ENCODE measurements at regions not wholly inside any gene's neighbourhood (a gene's known extent, or its start where the extent isn't known, plus 50 kb on each side); places are given as distances from the start of the nearest gene placed in this dataset.

DNA sequence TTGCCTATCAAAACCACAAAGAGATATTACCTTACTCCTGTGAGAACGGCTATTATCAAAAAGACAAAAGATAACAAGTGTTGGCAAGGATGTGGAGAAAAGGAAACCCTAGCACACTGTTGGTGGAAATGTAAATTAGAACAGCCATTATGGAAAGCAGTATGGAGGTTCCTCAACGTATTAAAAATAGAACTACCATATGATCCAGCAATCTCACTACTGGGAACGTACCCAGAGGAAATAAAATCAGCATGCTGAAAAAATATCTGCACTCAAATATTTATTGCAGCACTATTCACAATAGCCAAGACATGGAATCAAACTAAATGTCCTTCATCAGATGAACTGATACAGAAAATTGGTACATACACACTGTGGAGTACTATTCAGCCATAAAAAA, 149.4 kb upstream of the MLN start:
- in situ Hi-C loops (cut with MboI; ENCODE audit: low pct_unique_long_range_greater_than_20kb, low sequenced_read_pairs) = no loop called here
- no peak for DNase-seq

DNA sequence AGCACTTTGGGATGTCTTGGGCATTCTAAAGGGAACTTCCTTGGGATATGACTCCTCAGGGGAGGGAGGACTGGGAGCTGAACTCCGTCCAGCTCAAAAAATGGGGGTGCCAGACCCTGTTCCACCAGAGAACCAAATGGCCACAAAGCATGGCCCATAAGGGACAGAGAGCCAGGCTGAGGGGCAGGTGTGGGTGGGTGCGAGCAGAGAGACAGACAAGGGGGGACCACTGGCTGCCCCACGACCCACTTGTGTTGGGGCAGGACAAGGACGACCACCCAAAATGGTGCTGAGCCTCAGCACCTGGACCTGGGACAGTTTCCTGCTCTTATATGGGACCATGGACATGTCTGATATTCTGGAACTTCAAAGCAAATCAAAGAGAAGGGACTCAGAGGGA, 148.2 kb upstream of the MLN start:
- DNase-seq = no peak
- in situ Hi-C loops (cut with MboI; ENCODE audit: low pct_unique_long_range_greater_than_20kb, low sequenced_read_pairs) = no loop called here

DNA sequence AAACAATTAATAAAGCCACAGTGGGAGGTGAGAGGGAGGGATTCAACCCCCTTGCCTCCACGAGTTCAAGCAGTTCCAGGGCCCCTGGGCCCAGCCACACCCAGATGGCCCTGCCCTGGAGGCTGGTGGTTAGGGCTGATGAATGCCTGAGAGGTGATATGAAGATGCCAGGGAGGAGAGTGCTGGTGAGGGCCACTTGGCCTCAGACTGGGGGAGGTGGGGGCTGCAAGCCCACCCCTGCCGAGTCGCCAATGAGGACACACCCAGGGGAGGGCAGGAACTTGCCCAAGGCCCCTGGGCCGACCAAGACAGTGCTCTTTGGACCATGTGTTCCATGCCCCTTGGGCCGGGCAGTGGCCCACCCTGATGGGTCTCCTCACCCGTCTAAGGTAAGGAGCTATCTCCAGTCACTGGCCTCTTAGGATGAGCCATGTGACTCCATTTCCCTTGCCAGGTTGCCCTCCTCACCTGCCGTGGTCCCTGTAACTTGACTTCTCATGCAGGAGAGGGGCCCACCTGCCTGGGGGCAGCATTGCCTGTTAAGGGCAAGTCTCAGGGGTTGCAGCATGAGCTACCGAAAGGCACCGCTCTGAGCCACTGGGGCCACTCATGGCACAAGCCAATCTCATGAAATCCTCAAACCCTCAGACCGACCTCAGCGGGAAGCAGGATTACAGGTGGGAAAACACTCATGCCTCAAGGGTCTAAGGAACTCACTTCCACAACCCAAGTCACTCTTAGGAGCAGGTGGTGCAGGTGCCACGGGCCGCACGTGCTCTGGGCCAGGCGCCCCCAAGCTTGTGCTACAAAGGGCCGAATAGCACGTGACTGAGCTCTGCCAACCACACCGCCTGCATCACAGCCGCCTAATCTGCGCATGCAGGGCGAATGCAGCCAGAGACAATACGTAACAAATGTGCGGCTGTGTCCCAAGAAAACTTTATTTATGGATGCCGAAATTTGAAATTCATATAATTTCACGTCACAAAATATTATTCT, 147.4 kb upstream of the MLN start:
- in situ Hi-C loops (cut with MboI; ENCODE audit: low pct_unique_long_range_greater_than_20kb, low sequenced_read_pairs) = no loop called here
- no peak for DNase-seq

DNA sequence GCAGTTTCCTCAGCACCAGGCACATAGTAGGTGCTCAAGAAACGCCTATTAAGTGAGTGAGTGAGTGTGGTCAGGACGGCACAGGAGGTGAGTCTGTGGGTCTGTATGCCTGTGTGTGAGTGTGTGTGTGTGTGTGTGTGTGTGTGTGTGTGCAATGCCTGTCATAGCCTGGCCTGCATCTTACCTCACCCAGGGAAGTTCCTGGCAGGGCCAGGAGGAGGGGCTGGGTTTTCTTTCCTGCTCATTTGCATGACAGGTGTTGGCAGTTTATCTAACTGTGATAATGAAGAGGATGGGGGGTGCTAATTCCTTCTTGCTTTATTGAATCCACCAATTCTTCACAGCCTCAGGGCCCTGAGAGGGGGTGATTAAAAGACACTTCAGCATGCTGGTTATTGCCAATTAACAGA, 146.7 kb upstream of the MLN start:
- DNase-seq = no peak

DNA sequence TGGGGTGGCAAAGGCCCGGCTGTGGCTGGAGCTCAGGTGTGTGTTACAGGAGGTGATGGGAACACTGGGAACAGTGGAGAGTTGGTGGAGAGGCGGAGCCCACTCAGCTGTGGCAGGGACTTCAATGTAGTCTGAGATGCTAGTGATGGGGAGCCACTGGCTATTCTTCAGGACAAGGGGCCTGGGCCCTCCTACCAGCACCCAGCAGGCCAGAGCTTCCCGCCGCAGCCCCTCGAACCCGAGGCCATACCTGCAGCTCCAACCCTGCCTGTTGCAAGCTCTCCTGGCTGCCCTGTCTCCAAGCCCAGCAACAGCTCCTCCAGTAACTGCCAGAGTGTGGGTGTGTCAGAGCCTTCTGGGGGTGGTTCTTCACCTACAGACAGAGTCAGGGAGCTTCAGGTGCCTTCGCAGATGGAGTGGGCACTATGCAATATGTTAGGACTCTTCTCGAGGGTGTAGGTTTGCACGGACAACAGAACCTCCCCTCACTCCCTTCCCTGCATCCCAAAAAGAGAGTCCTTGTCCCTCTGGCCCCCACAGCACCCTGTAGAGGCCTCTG, 146.2 kb upstream of the MLN start:
- DNase-seq = no peak
- in situ Hi-C loops (cut with MboI; ENCODE audit: low pct_unique_long_range_greater_than_20kb, low sequenced_read_pairs) = no loop called here

More for the DNA sequence above, 146.7 kb upstream of the MLN start:
- in situ Hi-C loops (cut with MboI; ENCODE audit: low pct_unique_long_range_greater_than_20kb, low sequenced_read_pairs) = no loop called here

DNA sequence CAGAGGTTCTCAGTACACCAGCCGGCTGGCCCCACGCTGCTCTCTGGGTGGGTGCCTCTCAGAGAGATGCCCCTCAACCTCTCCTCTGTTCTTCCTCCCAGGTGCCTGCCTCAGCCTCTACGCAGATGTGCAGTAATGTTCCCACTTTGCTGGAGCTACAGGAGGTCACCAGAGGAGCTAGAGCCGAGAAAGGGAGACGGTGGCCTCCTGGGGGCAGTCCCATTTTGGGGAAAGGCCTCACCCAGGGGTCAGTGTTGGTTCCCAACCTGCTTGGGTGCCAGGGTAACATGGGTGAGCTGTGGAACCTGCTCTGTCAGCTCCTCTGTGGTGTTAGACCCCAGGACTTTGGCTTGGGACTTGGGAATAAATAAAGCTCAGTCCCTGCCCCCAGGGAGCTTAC, 145.3 kb upstream of the MLN start:
- in situ Hi-C loops (cut with MboI; ENCODE audit: low pct_unique_long_range_greater_than_20kb, low sequenced_read_pairs) = no loop called here
- DNase-seq = no peak

GRCh38 chr6:33947916-33948594, 144.3 kb upstream of the MLN start:
- in situ Hi-C loops (cut with MboI; ENCODE audit: low pct_unique_long_range_greater_than_20kb, low sequenced_read_pairs) = no loop called here
- no peak for DNase-seq

DNA sequence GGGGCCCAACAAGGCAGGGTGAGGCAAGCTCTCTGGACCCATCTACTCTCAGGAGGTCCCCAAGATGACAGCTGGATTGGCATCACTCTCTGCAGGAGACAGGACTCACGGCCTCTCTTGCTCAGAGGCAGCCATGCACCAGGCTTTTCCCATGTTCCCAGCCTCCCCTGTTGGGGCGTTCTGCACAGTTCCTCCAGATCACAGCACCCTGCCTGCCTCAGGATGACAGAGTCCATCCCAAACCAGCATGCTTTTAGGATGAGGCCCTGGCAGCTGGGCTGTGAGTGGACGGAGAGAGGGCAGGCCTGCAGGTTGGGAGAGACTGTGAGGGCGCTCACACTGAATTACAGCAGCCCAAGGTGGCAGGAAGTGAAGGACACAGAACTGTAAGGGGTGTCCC, 143.2 kb upstream of the MLN start:
- in situ Hi-C loops (cut with MboI; ENCODE audit: low pct_unique_long_range_greater_than_20kb, low sequenced_read_pairs) = no loop called here
- no peak for DNase-seq

DNA sequence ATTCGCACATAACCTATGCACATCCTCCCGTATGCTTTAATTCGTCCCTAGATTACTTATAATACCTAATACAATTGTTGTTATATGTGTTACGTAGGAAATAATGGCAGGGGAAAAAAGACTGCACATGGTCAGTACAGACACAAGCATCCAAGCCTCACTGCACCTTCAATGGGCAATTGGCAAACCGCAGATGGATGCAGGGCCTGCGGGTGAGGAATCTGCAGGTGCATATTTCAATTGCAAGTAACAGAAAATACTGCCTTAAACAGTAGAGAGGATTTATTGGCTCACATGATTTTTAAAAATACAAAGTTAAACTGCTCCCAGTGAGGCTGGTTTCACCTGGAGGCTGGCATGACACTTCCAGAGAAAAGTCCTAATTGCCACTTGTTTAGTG, 142.1 kb upstream of the MLN start:
- in situ Hi-C loops (cut with MboI; ENCODE audit: low pct_unique_long_range_greater_than_20kb, low sequenced_read_pairs) = no loop called here
- no peak for DNase-seq

- in situ Hi-C loops (cut with MboI; ENCODE audit: low pct_unique_long_range_greater_than_20kb, low sequenced_read_pairs) = no loop called here
- DNase-seq = no peak
Observed at GRCh38 chr6:33944686-33945411, 141.0 kb upstream of the MLN start.

DNA sequence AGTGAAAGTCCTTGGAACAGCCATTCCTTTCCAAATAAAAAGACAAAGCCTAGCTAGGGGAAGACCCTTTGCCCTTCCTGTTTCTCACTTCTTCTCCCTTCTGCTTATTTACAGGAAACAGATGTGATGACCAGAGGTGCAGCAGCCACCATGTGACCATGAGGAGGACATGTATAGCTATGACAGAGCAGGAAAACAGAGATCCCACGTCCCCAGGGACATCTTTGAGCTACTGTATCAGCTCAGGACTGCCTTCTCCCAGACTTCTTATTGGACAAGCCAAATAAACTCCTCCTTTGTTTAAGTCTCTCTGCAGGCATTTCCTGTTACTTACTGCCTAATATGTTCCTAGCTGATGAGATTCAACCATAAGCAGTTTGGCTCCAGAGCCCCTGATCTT, 133.1 kb upstream of the MLN start:
- in situ Hi-C loops (cut with MboI; ENCODE audit: low pct_unique_long_range_greater_than_20kb, low sequenced_read_pairs) = no loop called here
- no peak for DNase-seq

DNA sequence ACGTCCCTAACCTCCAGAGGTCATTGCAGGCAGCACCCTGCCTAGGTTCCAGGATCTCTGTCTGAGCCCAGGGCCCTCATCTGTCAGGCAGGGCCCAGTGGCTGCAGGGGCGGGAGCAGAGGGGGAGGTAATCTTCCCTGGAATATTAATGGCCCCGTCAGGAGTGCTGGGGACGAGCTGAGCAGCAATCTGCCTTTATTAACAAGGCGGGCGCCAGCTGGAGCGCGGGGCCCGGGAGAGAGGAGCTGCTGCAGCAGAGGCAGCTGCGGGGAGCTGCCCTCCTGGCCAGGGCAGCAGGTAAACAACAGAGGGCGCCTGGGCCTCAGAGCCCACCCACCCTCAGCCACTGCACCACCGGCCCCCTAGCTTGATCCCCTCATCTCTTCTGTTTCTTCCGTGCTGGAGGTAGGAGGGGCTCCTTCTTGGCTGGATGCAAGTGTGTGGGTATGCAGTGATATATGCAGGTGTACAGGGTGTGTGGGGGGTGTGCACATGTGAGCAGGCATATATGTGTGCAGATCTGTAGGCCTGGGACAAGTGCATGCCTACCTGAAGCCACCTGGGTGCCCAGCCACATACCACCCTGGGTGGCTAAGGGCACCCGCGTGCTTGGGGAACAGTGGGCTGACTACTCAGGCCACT, 131.8 kb upstream of the MLN start:
- in situ Hi-C loops (cut with MboI; ENCODE audit: low pct_unique_long_range_greater_than_20kb, low sequenced_read_pairs) = no loop called here
- no peak for DNase-seq

- DNase-seq = no peak
- in situ Hi-C loops (cut with MboI; ENCODE audit: low pct_unique_long_range_greater_than_20kb, low sequenced_read_pairs) = no loop called here
Observed at GRCh38 chr6:33934731-33935270, 131.0 kb upstream of the MLN start.

- no peak for DNase-seq
- in situ Hi-C loops (cut with MboI; ENCODE audit: low pct_unique_long_range_greater_than_20kb, low sequenced_read_pairs) = no loop called here
Observed at GRCh38 chr6:33933101-33933500, 129.3 kb upstream of the MLN start.

DNA sequence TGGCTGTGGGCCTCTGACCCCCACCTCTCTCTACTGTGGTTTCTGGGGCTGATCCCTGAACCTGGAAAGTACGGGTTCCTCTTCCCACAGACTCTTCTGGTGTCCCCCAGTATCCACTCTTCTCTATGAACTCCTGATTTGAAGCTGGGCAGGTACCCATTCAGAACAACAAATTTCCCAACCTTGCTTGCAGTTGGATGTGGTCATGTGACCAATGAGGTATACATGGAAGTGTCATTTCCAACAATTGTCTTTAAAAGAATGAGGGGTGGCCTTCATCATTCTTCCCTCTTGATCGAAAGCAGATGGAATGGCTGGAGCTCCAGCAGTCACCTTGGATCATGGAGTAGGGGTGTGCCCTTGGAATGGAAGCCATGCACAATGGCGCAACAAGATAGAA, 128.0 kb upstream of the MLN start:
- in situ Hi-C loops (cut with MboI; ENCODE audit: low pct_unique_long_range_greater_than_20kb, low sequenced_read_pairs) = no loop called here
- no peak for DNase-seq

DNA sequence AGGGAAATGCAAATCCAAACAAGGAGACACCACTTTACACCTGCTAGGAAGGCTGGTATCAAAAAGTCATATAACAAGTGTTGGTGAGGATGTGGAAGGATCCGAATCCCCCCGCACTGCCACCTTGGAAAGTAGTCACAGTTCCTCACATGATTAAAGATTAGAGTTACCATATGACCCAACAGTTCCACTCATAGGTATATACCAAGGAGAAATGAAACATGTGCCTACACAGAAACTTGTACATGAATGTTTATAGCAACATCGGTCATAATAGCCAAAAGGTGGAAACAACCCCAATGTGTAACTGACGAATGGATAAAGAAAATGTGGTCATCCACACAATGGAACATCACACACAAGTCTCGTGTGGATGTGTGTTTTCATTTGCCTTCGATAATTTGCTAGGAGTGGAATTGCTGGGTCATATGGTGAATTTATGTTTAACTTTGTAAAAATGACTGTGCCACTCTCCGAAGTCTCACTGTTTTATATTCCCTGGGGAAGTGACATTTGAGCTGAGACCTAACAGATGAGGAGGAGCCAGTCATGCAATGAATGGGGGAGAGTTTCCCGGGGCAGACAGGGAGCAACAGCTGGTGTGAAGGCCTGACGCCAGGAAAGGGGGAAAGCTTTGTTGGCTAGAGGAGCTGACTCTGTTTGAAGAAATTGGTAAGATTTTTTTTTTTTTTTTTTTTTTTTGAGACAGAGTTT, 125.9 kb upstream of the MLN start:
- in situ Hi-C loops (cut with MboI; ENCODE audit: low pct_unique_long_range_greater_than_20kb, low sequenced_read_pairs) = no loop called here
- DNase-seq = no peak

DNA sequence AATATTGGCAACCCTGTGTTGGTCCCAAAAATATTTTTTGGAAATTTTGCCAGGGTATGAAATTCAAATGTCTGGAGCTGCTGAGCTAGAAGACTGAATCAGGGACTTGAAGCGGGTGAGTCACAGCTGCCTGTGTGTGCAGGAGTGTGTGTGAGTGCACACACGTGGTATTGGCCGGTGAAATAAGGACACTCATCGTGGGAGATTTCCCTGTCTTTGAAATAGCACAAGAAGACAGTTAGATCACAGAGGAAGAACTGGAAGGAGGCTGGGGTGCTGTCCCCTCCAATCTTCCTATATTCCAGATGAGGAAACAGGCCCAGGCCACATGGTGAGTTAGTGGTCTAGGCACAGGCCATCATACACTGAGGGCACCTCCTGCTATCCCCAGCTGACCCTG, 123.8 kb upstream of the MLN start:
- DNase-seq = no peak
- in situ Hi-C loops (cut with MboI; ENCODE audit: low pct_unique_long_range_greater_than_20kb, low sequenced_read_pairs) = no loop called here

- no peak for DNase-seq
- in situ Hi-C loops (cut with MboI; ENCODE audit: low pct_unique_long_range_greater_than_20kb, low sequenced_read_pairs) = no loop called here
Observed at GRCh38 chr6:33927112-33927511, 123.3 kb upstream of the MLN start.
